ENCODE measurements at regions not wholly inside any gene's neighbourhood (a gene's known extent, or its start where the extent isn't known, plus 50 kb on each side); places are given as distances from the start of the nearest gene placed in this dataset.

GRCh38 chr10:106251573-106251972 is 912.9 kb downstream of the SORCS1 start:
- no peak overlapping the region for H3K4me3 ChIP-seq

DNA sequence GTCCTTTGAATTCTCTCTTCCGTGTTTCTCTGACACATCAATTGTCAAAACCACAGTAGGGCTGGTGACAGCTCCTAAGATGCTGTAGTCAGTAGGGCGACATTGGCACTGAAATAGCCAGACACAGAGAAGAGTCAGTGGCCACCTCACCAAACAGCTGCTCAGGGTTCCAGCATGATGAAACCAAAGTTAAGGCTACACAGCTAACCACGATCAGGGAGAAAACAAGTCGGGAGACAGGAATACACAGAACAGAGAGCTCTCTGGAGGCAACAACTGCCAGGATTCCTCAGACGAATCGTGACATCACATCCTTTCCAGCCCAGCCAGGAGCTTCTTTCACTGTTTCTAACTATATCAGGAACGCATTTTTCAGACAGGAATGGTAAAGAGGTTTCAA is 922.2 kb downstream of the SORCS1 start:
- Histone ChIP-seq H3K4me3 (no peak overlapping the region), H3K27ac (no peak overlapping the region), H3K4me1 (replicated peaks in 1 of 2) (no peaks in the 10 kb centered on the region)
- 0 to 100% (median 51%) methylated on average over 2 to 7 of the region's 7 CpGs; no CpG with 5 or more reads in 4 of the 10 experiments for WGBS, 10 experiments
- ATAC-seq (replicated peaks in 6 of 8) = no peak
- in situ Hi-C loops (cut with MboI; ENCODE audit: low pct_unique_long_range_greater_than_20kb in 2 of 9, low sequenced_read_pairs in 9 of 9, unreplicated experiment in 9 of 9) = no loop called here

More at GRCh38 chr10:106251573-106251972, 912.9 kb downstream of the SORCS1 start:
- Histone ChIP-seq H3K4me1 (replicated peaks in 1 of 2) (peaks cover 0 to 10% of the 10 kb centered on the region in 2 donors), H3K27ac (no peak overlapping the region)
- WGBS, 10 experiments = 56 to 100% (median 100%) methylated on average over 1 of the region's 1 CpG; no CpG with 5 or more reads in 3 of the 10 experiments
- in situ Hi-C loops (cut with MboI; ENCODE audit: low pct_unique_long_range_greater_than_20kb in 2 of 9, low sequenced_read_pairs in 9 of 9, unreplicated experiment in 9 of 9) = no loop called here
- ATAC-seq (replicated peaks in 6 of 8) = no peak

GRCh38 chr10:106226828-106227227 is 937.7 kb downstream of the SORCS1 start:
- no peak for ATAC-seq (replicated peaks in 6 of 8)
- Histone ChIP-seq H3K4me3 (no peak overlapping the region), H3K4me1 (replicated peaks in 1 of 2) (peaks cover 3 to 10% of the 10 kb centered on the region in 2 donors), H3K27ac (no peak overlapping the region)
- 0 to 90% (median 55%) methylated on average over 1 to 2 of the region's 2 CpGs; no CpG with 5 or more reads in 2 of the 10 experiments for WGBS, 10 experiments
- in situ Hi-C loops (cut with MboI; ENCODE audit: low pct_unique_long_range_greater_than_20kb in 2 of 9, low sequenced_read_pairs in 9 of 9, unreplicated experiment in 9 of 9) = no loop called here

DNA sequence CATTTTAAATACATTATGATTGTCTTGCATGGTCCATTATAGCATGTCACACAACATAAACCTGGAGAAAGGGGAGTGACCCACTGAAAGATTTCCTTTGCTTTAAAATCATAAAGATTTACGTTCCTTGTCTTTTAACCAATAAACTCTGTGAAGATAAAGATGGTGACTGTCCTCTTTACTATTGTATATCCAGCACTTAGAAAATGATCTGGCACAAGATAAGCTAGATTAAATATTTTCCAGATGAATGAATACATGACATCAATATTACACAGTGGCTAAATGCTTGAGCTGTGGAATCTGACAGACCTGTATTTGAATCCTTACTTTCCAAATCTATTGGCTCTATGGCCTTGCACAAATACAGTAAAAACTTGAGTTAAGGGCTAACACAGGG is 938.4 kb downstream of the SORCS1 start:
- in situ Hi-C loops (cut with MboI; ENCODE audit: low pct_unique_long_range_greater_than_20kb in 2 of 9, low sequenced_read_pairs in 9 of 9, unreplicated experiment in 9 of 9) = no loop called here
- Histone ChIP-seq H3K4me3 (no peak overlapping the region), H3K27ac (no peak overlapping the region), H3K4me1 (replicated peaks in 1 of 2) (peaks cover 3 to 10% of the 10 kb centered on the region in 2 donors)
- ATAC-seq (replicated peaks in 6 of 8) = peak in 5 of 8 experiments; percentile 52 to 71 (median 66)
- 0 to 100% (median 89%) methylated on average over 1 of the region's 1 CpG; no CpG with 5 or more reads in 3 of the 10 experiments for WGBS, 10 experiments

DNA sequence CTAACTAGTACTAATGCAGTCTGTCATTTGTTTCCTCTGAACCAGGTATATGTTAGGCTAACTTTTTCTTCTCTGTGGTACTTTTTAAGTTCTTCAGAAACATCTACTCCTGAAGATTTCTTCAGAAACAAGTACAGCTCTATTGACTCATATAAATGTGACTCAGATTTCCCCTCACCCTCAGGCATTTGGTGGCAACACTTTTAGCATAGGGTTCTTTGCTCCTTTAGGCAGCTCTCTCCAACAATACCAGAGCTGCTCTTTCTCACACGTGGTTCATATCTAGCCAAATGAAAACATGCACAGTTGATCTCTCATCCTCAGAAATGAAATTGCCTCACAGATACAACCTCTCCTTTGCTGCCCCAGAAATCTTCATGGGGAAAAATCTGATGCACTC is 939.8 kb downstream of the SORCS1 start:
- 0 to 67% (median 0%) methylated on average over 1 of the region's 1 CpG; no CpG with 5 or more reads in 5 of the 10 experiments for WGBS, 10 experiments
- H3K27ac ChIP-seq = no peak overlapping the region
- ATAC-seq (replicated peaks in 6 of 8) = no peak
- H3K4me3 ChIP-seq = no peak overlapping the region
- peaks cover 3 to 10% of the 10 kb centered on the region in 2 donors for H3K4me1 ChIP-seq (replicated peaks in 1 of 2)
- in situ Hi-C loops (cut with MboI; ENCODE audit: low pct_unique_long_range_greater_than_20kb in 2 of 9, low sequenced_read_pairs in 9 of 9, unreplicated experiment in 9 of 9) = no loop called here

DNA sequence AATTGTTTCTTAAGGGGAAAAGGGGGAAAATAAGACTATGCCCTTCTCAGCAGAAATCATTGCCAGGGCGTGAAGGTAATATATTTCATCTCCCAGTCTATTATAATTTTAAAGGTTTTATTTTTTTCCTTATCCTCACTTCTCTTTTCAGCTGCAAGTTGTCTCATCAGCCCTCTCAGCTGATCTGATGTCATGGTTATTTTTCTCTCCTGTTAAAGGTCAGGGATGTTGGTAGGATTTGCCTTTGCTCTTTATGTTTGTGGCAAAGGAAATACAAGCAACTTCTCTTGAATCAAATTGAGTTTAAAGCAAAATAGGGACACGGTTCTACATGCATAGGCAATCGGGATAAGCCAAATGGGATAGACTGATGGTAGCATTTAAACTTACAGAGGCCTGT is 946.9 kb downstream of the SORCS1 start:
- WGBS, 10 experiments = 0 to 94% (median 42%) methylated on average over 1 to 3 of the region's 3 CpGs; no CpG with 5 or more reads in 2 of the 10 experiments
- Histone ChIP-seq H3K4me1 (replicated peaks in 1 of 2) (peaks cover 5 to 11% of the 10 kb centered on the region in 2 donors), H3K27ac (no peak overlapping the region), H3K4me3 (no peak overlapping the region)
- no peak for ATAC-seq (replicated peaks in 6 of 8)
- in situ Hi-C loops (cut with MboI; ENCODE audit: low pct_unique_long_range_greater_than_20kb in 2 of 9, low sequenced_read_pairs in 9 of 9, unreplicated experiment in 9 of 9) = no loop called here

DNA sequence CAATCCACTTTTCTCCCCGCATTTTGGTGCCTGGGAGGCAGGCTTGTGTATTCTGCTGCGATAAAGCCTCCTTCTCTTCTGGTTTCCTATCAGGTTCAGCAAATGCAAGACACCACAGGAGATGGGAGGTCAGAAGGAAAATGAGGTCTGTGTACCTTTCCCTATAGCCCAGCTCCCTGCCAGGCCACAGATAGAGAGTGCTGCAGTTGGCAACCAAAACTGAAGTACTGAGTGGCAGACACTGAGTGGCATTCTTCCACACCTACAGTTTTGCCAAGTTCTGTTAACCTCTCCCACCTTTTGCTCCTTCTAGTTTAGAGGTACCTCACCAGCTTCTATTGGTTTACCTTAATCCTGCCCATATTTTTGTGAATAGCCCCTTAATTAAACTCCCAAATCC is 948.4 kb downstream of the SORCS1 start:
- 0 to 80% (median 71%) methylated on average over 1 to 2 of the region's 2 CpGs; no CpG with 5 or more reads in 7 of the 10 experiments for WGBS, 10 experiments
- peaks cover 5 to 11% of the 10 kb centered on the region in 2 donors for H3K4me1 ChIP-seq (replicated peaks in 1 of 2)
- in situ Hi-C loops (cut with MboI; ENCODE audit: low pct_unique_long_range_greater_than_20kb in 2 of 9, low sequenced_read_pairs in 9 of 9, unreplicated experiment in 9 of 9) = no loop called here
- no peak overlapping the region for H3K4me3 ChIP-seq
- no peak overlapping the region for H3K27ac ChIP-seq
- no peak for ATAC-seq (replicated peaks in 6 of 8)

DNA sequence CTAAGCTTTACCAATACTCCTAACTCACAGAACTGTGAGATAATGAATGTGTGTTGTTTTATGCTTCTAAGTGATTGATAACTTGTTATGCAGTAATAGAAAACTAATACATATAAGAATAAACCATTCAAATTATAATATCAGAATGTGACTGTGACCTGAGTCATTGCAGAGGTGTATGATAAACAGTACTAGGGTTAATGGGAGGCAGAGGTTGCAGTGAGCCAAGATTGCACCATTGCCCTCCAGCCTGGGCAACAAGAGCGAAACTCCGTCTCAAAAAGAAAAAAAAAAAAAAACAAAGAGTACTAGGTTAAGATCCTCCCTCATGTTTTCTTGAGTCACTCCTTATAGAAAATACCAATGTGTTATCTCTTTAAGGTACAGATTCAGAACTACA is 950.3 kb downstream of the SORCS1 start:
- ATAC-seq (replicated peaks in 6 of 8) = no peak
- no peak overlapping the region for H3K4me3 ChIP-seq
- H3K27ac ChIP-seq = no peak overlapping the region
- H3K4me1 ChIP-seq (replicated peaks in 1 of 2) = peaks cover 5 to 11% of the 10 kb centered on the region in 2 donors
- WGBS, 10 experiments = 8 to 100% (median 83%) methylated on average over 1 to 2 of the region's 2 CpGs; no CpG with 5 or more reads in 3 of the 10 experiments
- in situ Hi-C loops (cut with MboI; ENCODE audit: low pct_unique_long_range_greater_than_20kb in 2 of 9, low sequenced_read_pairs in 9 of 9, unreplicated experiment in 9 of 9) = no loop called here

DNA sequence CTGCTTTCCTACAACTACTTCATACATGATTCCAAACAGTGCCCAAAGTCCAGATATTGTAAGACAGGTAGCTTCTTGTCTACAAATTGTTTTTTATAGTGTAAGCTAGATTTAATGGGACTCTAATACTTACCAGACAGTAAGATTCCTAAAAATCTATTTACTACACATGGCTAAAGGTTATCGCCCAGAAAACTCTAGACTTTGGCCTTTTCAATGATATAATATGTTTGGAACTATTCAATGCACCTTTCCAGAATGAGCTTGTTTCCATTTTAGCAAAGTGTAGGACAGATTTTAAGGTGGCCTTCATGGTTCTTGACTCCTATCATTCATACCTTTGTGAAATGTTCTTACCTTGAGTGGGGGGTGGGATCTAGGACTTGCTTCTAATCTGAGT is 951.0 kb downstream of the SORCS1 start:
- no peak for ATAC-seq (replicated peaks in 6 of 8)
- Histone ChIP-seq H3K4me3 (no peak overlapping the region), H3K4me1 (replicated peaks in 1 of 2) (peaks cover 5 to 11% of the 10 kb centered on the region in 2 donors), H3K27ac (no peak overlapping the region)
- WGBS, 10 experiments = 0 to 100% (median 78%) methylated on average over 1 of the region's 1 CpG; no CpG with 5 or more reads in 4 of the 10 experiments
- in situ Hi-C loops (cut with MboI; ENCODE audit: low pct_unique_long_range_greater_than_20kb in 2 of 9, low sequenced_read_pairs in 9 of 9, unreplicated experiment in 9 of 9) = no loop called here

GRCh38 chr10:106198275-106198674 is 966.2 kb downstream of the SORCS1 start:
- in situ Hi-C loops (cut with MboI; ENCODE audit: low pct_unique_long_range_greater_than_20kb in 2 of 9, low sequenced_read_pairs in 9 of 9, unreplicated experiment in 9 of 9) = no loop called here
- Histone ChIP-seq H3K4me3 (no peak overlapping the region), H3K4me1 (replicated peaks in 1 of 2) (no peaks in the 10 kb centered on the region), H3K27ac (no peak overlapping the region)
- ATAC-seq (replicated peaks in 6 of 8) = peak in 4 of 8 experiments; percentile 11 to 89 (median 56)

DNA sequence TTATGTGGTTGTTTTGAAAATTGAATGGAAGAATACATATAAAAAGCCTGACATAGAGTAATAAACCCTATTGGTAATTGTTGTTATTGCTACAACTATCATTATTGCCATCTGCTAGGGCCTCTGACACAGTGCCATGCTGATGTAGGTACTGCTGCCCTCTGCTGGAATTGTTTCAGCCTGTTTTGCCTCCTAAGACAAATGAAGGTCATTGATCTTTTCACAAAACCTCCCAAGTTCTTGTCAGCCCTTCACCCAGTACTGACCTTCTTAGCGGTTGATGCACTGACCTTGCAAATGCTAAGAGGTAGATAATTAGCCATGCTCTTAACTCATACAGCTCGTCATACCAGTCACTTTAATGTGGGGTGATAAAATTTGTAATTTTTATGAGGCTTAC is 975.2 kb downstream of the SORCS1 start:
- in situ Hi-C loops (cut with MboI; ENCODE audit: low pct_unique_long_range_greater_than_20kb in 2 of 9, low sequenced_read_pairs in 9 of 9, unreplicated experiment in 9 of 9) = no loop called here

DNA sequence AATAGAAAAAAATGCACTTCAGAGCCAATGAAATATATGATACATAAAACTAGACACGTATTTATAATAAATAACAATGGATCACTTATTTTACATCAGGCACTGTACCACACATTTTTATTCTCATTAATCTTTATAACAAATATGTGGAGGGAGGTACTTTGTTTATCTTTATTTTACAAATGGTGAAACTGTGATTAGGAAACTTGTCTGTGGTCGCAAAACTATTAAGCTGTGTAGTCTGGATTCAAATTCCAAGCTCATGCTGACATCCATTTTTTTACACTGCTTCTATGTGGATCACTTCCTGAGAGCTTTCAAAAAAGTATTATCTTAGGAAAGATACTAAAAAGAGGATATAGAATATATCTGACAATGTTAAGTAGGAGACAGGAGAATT is 978.6 kb downstream of the SORCS1 start:
- H3K27ac ChIP-seq = no peak overlapping the region
- ATAC-seq (replicated peaks in 6 of 8) = no peak
- WGBS, 10 experiments = 0 to 100% (median 84%) methylated on average over 1 to 2 of the region's 2 CpGs; no CpG with 5 or more reads in 3 of the 10 experiments
- peaks cover 0 to 31% of the 10 kb centered on the region in 2 donors for H3K4me1 ChIP-seq (replicated peaks in 1 of 2)
- no peak overlapping the region for H3K4me3 ChIP-seq
- in situ Hi-C loops (cut with MboI; ENCODE audit: low pct_unique_long_range_greater_than_20kb in 2 of 9, low sequenced_read_pairs in 9 of 9, unreplicated experiment in 9 of 9) = no loop called here

More for the DNA sequence above, 975.2 kb downstream of the SORCS1 start:
- 0 to 60% (median 25%) methylated on average over 1 to 2 of the region's 2 CpGs; no CpG with 5 or more reads in 3 of the 10 experiments for WGBS, 10 experiments
- no peak overlapping the region for H3K4me3 ChIP-seq
- H3K27ac ChIP-seq = no peak overlapping the region
- H3K4me1 ChIP-seq (replicated peaks in 1 of 2) = peaks cover 0 to 16% of the 10 kb centered on the region in 2 donors
- ATAC-seq (replicated peaks in 6 of 8) = peak; percentile 44 to 90 (median 52)

- H3K4me1 ChIP-seq (replicated peaks in 1 of 2) = peaks cover 3 to 14% of the 10 kb centered on the region in 2 donors
- no peak overlapping the region for H3K27ac ChIP-seq
- 0 to 87% (median 45%) methylated on average over 1 to 5 of the region's 5 CpGs for WGBS, 10 experiments
- no peak overlapping the region for H3K4me3 ChIP-seq
- in situ Hi-C loops (cut with MboI; ENCODE audit: low pct_unique_long_range_greater_than_20kb in 2 of 9, low sequenced_read_pairs in 9 of 9, unreplicated experiment in 9 of 9) = no loop called here
- peak in 4 of 8 experiments; percentile 14 to 33 (median 28) for ATAC-seq (replicated peaks in 6 of 8)
Observed at GRCh38 chr10:106183041-106183440, 981.5 kb downstream of the SORCS1 start.

DNA sequence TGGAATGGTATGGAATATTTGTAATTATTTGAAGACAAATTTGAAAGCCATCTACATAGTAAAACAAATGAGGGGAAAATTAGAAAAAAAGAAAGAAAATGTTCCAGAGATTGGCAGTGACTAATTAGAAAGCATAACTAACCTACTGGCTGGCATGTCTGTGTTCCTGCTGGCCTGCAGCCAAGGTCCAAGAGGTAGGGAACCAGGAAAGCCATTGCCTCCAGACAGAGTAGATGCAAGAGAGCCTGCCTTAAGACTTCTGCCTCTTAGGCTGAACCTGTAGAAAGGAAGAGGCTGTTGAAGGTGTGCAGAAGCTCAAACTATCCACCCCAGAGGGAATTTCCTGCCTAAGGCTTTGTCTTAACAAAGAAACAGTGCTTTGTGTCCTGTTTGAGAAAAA is 982.0 kb downstream of the SORCS1 start:
- Histone ChIP-seq H3K27ac (no peak overlapping the region), H3K4me3 (no peak overlapping the region), H3K4me1 (replicated peaks in 1 of 2) (peaks cover 3 to 14% of the 10 kb centered on the region in 2 donors)
- in situ Hi-C loops (cut with MboI; ENCODE audit: low pct_unique_long_range_greater_than_20kb in 2 of 9, low sequenced_read_pairs in 9 of 9, unreplicated experiment in 9 of 9) = no loop called here
- ATAC-seq (replicated peaks in 6 of 8) = no peak
